ENCODE measurements at regions not wholly inside any gene's neighbourhood (a gene's known extent, or its start where the extent isn't known, plus 50 kb on each side); places are given as distances from the start of the nearest gene placed in this dataset.
"Not testable (repeated sequence)": the region's sequence is repeated elsewhere in the genome, so short reads cannot be mapped to it uniquely, and the experiment has no call there.

DNA sequence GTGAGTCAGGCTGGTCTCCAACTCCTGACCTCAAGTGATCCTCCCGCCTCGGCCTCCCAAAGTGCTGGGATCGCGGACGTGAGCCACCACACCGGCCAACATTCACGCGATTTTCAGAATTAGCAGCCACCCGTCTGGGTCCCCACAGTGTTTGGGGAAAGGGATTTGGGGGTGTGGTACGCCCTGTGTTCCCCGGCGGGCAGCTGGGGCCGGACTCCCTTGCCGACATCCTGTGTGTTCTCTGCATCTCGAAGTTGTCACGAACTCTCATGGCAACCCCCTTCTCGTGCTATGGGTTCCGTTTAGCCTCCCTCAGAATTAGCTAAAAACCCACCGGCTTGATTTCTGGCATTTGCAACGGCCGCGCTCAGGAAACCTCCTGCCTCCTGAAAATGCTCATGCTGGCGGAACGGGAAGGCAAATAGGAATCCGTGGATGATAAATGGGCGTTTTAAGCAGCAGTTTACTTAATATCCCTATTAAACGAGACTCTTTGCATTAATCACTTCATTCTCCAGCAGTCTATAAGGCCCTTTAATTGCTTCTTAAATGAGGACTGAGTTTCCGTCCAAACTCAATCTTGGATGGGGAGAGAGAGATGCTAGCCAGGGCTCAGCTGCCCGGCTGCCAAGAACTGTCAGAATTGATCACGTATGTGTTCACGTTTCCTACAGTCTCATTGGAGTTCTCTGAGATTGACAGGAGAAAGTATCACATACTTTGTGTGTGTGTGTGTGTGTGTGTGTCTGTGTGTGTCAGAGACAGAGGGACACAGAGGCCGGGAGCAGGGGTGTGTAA, 78.9 kb upstream of the PPP2R3B start:
- DNase-seq (ENCODE audit: low spot score): no peak

DNA sequence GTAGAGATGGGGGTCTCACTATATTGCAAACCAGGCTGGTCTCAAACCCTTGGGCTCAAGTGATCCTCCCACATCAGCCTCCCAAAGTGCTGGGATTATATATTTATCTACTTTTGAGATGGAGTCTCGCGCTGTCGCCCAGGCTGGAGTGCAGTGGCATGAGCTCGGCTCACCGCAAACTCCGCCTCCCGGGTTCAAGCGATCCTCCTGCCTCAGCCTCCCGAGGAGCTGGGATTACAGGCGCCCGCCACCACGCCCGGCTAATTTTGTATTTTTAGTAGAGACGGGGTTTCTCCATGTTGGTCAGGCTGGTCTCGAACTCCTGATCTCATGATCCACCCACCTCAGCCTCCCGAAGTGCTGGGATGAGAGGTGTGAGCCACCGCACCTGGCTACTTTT, 80.1 kb upstream of the PPP2R3B start:
- DNase-seq (ENCODE audit: low spot score): not testable (repeated sequence)

DNA sequence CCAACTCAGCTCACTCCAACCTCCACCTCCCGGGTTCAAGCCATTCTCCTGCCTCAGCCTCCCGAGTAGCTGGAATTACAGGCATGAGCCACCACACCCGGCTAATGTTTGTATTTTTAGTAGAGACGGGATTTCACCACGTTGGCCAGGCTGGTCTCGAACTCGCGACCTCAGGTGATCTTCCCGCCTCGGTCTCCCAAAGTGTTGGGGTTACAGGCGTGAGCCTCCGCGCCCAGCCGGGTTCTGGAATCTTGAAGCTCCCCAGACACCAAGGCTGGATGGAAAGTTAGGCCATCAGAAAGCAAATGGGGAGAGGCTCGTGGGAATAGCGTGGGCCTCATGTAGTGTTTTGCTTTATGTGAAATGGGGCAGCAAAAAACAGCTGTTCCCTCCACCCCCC, 81.0 kb upstream of the PPP2R3B start:
- not testable (repeated sequence) for DNase-seq (ENCODE audit: low spot score)

DNA sequence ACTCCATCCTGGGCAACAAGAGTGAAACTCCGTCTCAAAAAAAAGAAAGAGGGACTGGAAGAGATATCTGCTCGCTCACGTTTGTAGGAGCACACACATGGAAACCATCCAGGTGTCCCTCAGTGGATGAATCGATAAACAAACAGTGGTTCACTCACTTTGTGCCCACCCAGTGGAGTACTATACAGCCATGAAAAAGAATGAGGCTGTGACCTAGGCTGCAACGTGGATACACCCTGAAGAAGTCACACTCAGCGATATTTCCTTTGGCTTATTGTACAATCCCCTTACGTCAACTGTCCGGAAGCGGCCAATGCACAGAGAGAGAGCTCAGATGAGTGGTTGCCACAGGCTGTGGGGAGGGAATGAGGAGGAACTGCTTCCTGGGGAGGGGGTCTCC, 82.3 kb upstream of the PPP2R3B start:
- no peak for DNase-seq (ENCODE audit: low spot score)

DNA sequence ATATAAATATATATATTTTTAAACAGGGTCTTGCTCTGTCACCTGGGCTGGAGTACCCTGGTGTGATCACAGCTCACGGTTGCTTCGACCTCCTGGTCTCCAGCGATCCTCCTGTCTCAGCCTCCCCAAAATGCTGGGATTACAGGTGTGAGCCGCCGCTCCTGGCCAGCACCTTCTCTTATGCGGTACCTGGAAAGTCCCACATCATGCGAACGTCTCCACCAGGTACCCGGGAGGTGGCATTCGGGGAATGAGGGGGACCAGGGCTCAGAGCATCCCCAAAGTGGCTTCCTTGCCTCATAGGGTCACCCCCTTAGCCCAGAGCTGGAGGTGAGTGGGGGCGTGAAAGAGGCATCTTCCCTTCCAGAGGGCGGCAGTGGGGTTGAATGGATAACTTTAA, 84.0 kb upstream of the PPP2R3B start:
- DNase-seq (ENCODE audit: low spot score): no peak

DNA sequence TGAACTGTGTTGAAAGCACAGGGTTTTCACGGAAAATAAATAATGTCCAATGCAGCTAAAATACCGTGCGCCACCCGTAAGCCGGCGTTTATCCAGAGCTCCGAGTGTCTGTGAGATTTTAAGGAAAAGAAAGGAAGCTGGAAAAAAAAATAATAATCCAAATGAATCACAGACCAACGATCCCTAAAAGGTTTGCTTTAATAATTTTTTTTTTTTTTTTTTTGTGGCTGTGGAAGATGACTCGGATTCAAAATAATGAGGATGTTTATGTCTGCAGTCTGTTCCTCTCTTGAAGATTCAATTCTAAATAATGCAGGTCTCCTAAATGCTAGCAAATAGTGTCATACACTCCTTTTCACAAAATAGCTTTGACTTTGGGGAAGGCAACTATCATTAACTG, 84.6 kb upstream of the PPP2R3B start:
- no peak for DNase-seq (ENCODE audit: low spot score)

DNA sequence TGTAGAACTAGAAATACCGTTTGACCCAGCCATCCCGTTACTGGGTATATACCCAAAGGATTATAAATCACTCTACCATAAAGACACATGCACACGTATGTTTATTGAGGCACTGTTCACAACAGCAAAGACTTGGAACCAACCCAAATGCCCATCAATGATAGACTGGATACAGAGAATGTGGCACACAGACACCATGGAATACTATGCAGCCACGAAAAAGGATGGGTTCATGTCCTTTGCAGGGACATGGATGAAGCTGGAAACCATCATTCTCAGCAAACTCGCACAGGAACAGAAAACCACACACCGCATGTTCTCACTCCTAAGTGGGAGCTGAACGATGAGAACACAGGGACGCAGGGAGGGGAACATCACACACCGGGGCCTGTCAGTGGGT, 85.6 kb upstream of the PPP2R3B start:
- not testable (repeated sequence) for DNase-seq (ENCODE audit: low spot score)

DNA sequence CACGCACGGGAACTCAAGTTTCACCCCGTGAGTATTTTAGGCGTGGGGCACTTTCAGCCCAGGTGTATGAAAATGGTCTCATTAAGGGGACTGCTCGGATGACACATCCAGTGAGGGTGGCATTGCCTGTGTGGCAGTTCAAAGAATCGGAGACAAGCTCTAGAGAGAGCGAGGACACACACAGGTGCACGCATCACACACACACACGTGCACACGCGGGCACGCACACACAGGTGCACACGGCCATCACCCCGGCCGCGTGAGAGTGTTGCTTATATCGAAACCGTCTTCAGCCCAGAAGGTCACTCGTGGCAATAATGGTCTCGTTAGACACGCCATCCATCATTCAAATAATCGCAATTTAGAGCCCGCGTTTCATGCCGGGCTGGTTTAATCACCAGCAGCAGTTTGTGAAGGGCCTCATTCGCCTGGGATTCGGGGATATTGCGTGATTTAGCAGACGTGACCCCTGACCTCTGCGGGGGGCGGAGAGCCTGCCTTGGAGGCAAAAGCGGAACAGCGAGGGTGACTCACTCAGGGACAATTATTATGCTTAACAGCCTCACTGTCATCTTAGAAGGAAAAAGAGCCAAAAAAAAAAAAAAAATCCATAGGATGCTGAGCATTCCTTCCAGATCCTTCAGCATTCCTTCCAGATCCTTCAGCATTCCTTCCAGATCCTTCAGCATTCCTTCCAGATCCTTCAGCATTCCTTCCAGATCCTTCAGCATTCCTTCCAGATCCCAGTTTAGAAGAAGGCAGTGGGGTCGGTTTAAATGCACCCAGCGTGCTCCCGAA, 89.4 kb upstream of the PPP2R3B start:
- DNase-seq (ENCODE audit: low spot score): no peak

DNA sequence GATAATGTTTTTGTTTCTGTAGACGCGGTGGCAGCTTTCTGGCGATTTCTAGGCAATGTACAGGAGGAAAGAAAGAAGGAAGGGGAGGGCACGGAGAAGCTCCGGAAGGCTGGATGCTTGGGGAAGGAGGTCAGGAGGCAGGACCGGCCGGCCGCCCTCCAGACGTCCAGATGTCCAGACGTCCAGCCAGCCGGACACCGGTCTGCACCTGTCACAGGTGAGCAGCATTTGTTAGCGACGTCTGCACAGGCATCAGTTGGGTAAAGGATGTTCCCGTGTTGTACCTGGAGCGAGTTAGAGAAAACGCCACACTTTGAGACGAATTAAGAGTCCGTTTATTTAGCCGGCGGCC, 90.0 kb upstream of the PPP2R3B start:
- no peak for DNase-seq (ENCODE audit: low spot score)

DNA sequence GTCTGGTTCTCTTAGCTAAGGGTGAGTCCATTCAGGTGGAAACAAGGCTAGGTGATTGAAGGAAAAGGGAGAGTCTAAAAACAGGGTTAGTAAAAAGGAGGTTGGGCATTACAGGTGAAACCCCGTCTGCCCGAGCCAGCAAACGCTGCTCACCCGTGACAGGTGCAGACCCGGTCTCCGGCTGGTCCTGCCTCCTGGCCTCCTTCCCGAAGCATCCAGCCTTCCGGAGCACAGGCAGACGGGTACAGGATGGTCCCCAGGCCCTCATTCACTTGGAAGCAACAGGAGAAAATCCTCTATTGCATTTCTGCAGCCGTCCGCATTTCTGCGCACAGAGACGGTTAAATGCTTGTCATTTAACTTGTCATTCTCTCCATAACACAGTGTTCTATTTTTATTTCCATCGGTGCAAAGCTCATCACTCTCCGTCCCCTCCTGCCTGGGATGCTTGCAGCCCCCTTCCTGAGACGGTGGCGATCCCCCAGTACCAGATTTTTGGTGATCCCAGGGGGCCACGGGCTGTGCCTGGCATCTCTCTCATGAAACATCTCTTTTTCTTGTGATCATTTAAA, 90.8 kb upstream of the PPP2R3B start:
- no peak for DNase-seq (ENCODE audit: low spot score)

DNA sequence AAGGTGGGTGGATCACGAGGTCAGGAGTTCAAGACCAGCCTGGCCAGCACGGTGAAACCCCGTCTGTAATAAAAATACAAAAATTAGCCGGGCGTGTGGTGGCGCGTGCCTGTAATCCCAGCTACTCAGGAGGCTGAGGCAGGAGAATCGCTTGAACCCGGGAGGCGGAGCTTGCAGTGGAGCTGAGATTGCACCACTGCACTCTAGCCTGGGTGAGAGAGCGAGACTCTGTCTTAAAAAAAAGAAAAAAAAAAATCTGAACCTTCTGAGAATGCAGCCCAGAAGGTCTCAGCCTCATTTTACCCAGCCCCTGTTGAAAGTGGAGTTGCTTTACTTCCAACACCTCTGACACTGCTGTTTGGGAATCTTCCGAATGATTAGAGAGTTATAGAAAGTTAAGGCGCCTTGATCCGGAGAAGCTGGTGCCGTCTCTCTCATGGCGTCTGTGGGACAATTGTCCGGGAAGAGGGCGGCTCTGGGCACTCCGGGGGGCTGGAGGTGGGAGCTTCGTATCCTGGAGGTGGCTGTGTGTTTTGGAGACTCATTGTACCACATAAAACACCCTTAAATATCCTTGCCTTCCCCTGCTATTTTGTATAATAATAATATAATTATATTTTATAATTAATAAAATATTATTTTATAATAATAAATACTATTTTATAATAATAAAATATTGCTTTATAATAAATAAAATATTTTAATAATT, 92.7 kb upstream of the PPP2R3B start:
- DNase-seq (ENCODE audit: low spot score): no peak

DNA sequence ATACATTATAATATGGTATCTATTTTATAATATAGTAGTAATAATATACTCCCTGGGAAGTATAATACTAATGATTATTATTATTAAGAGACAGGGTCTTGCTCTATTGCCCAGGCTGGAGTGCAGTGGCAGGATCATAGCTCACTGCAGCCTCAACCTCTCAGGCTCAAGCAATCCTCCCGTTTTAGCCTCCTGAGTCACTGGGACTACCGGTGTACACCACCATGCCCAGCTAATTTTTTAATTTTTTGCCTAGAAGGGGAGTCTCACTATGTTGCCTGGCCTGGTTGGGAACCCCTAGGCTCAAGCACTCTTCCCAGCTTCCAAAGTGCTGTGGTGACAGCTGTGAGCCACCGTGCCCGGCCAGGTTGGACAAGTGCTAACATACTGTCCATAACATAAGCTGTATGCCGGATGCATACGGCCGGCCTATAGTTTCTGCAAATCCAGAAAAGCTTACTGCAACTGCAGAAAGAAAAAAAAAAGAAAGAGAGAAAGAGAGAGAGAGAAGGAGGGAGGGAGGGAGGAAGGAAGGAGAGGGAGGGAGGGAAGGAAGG, 94.2 kb upstream of the PPP2R3B start:
- no peak for DNase-seq (ENCODE audit: low spot score)

DNA sequence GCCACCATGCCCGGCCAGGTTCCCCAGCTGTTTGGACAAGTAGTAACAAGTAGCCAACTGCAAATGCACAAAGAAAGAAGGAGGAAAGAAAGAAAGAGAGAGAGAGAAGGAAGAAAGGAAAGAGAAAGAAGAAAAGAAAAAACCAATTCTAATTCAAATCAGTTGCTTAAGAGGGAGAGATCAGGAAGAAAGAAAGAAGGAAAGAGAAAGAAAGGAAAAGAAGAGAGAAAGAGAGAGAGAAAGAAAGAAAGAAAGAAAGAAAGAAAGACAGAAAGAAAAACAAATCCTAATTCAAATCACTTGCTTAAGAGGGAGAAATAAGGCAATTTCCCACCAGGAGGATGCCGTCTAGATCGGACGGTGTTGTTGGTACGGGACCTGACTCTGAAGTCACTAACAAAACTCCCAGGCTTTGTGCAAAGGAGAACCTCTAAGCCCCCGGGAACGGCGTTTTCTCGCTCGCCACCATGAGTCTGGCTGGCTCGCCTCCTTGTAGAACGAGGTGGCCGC, 95.5 kb upstream of the PPP2R3B start:
- DNase-seq (ENCODE audit: low spot score): no peak

DNA sequence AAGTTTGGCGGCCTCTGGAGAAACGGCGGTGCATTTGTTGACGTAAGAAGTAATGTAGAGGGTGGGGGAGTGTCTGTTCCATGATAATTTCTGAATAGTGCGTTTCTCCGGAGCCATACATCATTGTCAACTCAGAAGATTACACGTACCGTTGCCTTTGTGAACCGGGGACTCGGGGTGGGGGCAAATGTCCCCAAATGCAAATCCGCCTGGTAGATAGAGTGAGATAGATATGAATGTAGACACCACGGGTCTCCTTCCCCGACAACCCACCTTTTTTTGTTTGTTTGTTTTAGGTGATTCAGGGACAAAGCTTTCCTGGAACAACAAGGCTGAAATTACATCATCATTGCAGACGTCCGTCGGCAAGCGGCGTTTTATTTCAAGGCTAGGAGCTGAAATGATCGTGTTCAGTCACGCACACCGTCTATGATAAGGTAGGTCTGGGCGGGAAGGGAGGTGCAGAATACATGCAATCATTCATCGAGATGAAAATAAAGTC, 96.0 kb upstream of the PPP2R3B start:
- no peak for DNase-seq (ENCODE audit: low spot score)

DNA sequence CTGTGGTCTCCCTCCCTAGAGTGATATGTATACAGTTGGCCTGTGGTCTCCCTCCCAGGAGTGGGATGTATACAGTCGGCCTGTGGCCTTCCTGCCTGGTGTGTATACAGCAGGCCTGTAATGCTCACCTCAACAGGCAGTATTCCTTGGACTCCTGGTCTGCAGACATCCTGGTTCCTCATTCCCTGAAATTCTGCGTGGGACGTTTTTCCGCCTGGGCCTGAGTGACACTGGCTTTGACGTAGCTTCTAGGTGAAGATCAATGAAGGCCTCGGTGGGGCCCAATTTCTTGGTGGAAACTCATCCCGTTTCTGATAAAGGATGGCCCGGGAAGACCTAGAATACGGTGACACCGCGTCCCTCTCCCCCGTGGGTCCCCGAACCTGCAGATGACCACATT, 98.7 kb upstream of the PPP2R3B start:
- DNase-seq (ENCODE audit: low spot score): no peak

DNA sequence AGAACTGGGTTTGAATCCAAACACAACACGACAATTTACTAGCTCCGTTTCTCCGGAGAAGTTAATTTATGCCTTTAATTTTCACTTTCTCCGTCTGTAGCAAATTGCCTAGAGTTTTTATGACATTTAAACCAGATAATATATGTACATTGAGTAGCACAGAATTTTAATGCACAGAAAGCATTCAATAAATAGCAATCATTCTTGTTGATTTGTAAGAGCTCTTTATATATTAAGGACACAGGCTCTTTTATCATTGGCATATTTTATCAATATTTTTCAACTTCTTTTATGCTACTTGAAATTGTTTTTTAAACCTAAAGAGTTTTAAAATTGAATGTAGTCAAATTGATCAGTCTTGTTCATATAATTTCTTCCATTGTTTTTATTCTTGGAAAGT, 99.6 kb upstream of the PPP2R3B start:
- no peak for DNase-seq (ENCODE audit: low spot score)

DNA sequence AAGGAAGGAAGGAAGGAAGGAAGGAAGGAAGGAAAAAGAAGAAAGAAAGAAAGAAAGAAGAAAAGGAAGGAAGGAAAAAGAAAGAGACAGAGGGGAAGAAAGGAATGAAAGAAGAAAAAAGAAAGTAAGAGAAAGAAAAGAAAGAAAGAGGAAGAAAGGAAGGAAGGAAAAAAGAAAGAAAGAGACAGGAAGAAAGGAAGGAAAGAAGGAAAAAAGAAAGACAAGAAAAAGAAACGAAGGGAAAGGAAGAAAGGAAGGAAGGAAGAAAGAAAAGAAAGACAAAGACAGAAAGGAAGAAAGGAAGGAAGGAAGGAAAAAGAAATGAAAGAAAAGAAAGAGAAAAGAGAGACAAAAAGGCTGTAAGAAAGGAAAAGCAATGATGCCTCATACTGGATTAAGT, 101.1 kb upstream of the PPP2R3B start:
- no peak for DNase-seq (ENCODE audit: low spot score)

DNA sequence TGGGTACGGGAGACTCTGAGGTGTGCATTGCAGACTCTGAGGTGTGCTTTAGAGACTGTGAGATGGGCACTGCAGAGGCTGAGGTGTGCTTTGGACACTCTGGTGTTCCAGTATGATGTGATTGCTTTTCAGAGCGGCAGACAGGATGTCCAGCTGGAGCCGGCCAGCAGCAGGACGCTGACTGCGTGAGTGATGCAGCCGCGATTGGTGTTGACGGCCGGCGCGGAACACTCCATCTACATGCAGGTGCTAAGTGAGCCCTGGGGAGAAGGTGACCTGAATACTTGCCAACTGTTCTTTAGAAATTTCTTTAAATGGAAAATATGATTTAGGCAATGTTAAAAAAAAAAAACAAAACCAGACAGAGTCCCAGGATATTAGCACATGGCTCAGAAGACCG, 103.1 kb upstream of the PPP2R3B start:
- no peak for DNase-seq (ENCODE audit: low spot score)

DNA sequence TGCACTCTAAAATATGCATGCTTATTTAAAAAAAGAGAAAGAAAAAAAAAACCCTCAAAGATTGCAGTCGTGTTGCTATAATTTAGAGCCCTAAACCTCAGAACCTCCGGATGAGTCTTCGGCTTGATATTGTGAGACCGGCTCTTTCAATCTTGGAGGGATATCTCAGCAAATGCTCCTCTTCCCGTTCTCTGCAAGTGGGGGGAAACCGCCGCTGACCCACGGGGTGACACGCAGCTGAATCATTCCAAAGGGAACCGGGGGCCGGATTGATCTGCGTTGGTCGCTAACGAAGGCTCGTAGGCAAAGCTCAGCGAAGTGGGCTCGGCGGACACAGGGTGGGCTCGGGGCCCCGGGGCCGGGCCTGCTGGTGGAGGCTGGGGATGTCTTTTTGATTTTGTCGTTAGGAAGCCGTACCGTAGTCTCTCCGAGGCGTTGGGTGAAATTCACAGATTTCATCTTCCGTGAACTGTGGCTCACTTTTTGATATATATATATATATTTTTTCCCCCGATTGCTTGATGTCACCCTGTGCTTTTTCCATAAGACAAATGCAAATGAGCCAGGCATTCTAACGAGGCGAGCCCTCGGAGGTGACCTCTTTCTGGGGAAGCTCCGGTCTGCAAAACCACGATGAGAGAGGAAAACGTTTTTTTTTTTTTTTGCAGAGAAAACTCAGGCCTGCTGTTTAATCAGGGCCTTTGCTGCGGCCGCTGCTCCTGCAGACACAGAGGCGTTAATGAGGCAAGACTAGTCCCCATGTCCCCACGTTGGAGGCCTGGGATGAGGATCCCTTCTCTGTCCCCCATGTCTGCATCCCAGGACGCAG, 110.7 kb upstream of the PPP2R3B start:
- no peak for DNase-seq (ENCODE audit: low spot score)

DNA sequence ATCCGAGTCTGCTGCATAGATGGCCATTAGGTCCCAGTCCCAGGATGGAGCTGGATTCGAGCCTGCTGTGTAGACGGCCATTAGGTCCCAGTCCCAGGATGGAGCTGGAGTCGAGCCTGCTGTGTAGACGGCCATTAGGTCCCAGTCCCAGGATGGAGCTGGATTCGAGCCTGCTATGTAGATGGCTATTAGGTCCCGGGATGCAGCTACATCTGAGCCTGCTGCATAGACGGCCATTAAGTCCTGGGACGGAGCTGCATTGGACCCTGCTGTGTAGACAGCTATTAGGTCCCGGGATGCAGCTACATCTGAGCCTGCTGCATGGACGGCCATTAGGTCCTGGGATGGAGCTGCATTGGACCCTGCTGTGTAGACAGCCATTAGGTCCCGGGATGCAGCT, 112.2 kb upstream of the PPP2R3B start:
- DNase-seq (ENCODE audit: low spot score): not testable (repeated sequence)

DNA sequence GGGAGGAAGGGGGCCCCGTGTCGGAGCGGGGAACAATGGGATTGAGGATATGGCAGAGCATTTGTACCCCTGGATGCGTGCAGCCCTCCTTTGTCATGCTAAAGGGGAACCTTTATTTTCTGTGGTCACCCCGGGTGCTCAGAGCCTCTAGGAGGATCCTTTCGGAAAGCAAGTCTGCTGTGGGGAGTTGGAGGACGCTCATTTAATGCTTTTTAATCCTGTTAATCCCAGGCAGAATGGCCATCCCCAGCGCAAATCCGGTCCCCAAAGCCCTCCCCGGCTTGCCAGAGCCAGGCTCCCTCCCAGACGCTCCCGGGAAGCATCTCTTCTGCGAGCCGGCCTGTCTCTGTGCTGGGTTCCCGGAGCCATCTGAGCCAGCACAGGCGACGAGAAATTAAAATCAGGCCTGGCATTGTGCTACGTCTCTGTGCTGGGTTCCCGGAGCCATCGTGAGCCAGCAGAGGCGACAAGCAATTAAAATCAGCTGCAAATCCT, 113.2 kb upstream of the PPP2R3B start:
- DNase-seq (ENCODE audit: low spot score): no peak

All from ureter (tissue), 1 donor.